GM18511 (cell line): ENCODE measurements at regions not wholly inside any gene's neighbourhood (a gene's known extent, or its start where the extent isn't known, plus 50 kb on each side); places are given as distances from the start of the nearest gene placed in this dataset.
"Not testable (repeated sequence)": the region's sequence is repeated elsewhere in the genome, so short reads cannot be mapped to it uniquely, and the experiment has no call there.

Experiments used
- ATAC-seq: cut with Tn5 transposase; IDR thresholded peaks from one replicate; pipeline ENCODE4 v1.9.1; 2021; ENCODE audit warnings: mild to moderate bottlenecking, moderate library complexity; ENCODE audit not compliant: unreplicated experiment

DNA sequence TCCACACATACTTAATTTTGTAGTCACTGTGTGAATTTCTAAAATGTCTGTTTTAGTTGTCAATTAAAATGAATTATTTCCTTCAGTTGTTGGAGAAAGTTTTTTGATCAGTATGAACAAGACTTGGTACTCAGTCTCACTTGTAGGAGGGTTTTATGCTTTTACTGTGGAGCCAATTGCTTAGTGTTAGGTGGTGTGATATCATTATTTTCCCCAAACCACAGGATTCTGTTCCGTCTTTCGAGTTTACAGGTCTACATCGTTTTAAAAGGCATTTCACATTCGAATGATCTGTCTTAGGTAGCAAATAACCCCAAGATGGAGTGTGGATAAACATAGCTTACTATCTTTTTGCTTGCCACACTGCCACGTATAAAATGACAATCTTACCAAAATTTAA, 803.1 kb downstream of the SATB2 start:
- ATAC-seq = no peak

DNA sequence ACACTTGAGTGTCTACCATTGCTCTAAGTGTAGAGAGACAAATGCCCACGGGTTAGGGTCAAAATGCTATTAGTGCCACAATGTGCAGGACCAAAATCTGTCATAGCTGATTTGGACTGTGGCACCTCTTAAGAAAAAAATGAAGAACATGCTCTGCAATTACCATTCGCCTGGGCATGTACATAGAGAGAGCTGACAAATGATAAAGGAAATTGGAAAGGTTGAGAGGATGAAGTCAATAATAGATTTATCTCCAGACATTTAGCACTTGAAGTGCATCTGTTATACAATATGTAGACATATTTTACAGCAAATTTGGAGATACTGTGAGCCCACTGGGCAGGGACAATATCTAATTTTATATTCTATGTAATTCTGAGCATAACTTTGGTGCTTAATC, 804.4 kb downstream of the SATB2 start:
- ATAC-seq = no peak

DNA sequence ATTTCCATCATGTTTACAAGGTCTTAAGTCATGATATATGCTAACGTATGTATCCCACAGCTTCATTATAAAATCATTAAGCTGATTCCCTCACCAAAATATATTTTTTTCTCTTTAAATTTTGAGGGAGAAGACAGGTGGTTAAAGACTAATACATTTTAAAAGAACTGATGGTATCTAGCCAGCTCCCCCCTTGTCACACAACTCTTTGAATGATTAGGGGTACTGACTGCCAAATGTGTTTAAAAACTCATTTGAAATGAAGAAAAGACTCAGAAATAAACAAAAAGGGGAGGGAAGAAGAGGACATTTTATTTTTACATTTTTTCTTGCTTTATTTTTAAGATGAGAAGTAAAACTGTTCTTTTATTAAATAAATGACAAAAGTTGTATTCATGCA, 805.3 kb downstream of the SATB2 start:
- ATAC-seq = no peak

DNA sequence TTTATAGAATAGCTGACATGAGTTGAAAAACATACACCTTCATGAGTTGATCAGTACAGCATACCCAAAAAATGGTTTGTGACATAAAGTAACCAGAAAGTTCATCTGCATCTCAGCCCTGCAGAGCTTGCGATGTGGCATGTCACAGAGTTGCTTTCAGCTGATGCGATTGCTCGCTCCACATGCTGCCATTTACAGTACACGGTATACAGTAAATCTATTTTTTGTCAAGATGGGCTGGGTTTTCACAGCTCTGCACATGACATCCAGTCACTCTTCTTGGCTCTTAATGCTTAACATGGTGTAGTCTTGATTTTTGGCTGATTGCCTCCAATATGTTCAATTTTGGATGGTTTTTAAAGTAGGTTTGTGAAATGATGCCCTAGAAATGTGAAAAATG, 811.9 kb downstream of the SATB2 start:
- ATAC-seq = no peak

DNA sequence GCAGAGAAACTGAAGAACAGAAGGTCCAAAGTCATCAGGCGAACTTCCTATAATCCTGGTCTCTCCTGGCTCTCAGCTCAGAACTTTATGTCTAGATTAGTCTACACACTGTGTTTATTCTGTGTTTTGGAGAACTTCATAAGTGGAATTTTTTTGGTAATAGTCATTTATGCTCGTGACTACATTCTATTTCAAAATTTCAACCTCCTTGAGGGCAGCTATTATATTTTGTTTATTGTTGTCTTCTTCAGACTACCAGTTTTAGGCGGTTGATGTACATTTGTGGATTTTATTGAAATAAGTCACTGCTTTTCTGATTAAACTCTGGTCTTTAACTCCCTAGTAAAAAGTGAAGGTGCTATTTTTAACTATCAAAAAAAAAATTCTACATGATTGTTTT, 816.6 kb downstream of the SATB2 start:
- no peak for ATAC-seq

DNA sequence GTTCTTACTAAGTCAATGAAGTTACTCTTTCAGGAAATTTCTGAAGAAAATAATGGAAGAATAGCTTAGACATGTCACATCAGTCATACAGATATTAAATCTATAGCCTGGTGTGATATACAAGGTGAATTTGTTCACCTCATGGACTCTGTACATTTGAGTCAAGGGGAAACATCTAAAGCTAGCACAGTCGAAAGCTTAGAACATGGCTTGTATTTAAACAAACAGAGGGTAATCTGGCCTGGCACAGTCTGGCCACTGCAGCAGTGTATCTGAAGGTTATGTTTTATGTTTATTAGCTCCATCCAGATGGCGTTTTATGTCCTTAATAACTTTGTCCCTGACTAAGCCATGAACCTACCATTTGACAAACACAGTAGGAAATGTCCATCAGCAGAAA, 817.3 kb downstream of the SATB2 start:
- no peak for ATAC-seq

DNA sequence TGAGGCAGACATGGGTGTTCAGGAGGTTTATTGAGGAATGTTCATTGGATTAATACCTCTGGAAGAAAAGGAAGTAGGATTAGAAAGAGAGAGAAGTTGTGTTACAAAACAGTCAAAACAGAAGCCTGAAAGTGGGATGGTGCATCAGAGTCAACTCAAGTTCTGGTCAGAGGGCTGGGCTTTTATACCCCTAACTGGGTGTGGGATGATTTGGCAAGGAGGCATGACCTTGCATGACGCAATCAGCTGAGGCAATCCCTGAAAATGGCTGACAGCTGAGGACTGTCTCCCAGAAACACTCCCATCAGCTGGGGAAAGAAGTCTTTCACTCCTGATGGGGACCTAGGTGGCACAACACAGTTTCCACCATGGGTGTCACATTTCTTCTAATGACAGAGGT, 818.2 kb downstream of the SATB2 start:
- no peak for ATAC-seq

DNA sequence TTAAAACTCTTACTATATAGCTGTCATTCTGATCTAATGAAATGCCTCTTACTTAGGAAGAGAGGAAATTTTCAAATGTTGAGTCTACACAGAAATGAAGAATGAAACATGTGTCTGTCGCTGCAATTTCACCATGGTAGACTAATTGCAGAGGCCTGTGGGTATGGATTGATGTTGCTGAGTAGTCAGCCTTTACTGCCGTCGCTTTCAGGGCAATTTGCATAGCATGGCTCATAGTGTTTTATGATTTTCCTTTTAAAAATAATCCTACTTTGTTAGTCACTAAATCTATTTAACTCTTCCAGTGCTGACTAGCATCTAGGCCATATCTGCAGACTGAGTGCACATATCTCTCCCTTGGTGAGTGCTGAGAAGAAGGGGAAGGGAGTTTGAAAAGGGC, 819.2 kb downstream of the SATB2 start:
- ATAC-seq = no peak

DNA sequence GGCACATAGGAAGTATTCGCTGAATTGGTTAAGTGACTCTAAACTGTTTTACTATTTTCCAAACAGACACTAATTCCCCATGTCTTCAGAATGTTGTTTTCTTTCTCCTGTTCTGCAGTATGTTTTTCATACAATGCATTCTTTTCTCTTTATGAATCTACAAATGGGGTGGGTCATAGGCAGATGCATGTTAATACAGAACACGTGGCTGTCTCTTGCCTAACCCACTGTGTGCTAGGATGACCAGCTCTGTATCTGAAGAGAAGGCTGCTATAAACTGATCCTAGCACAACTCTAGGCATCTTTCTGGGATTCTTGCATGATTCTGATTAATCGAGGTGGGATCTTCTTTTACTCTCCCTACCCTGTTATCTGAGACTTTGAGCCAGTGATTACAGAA, 826.0 kb downstream of the PLCL1 start:
- ATAC-seq = no peak

DNA sequence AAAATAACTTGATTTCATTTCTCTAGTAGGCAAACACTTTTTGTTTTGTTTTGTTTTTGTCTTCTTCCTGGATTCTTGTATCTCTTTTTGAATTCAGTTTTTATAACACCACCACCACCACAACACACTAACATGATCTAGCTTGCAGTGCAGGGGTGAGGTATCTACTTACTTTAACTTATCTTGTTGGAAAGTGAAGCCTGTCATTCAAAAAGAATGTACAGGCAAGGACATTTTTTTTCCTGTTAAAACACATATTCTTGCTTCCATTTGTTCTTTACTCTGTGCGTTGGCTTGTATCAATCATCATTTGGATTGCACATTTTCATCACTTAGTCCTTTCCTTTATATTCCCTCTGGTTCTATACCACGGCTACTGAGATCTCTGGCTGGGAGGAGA, 824.2 kb downstream of the PLCL1 start:
- ATAC-seq = no peak

DNA sequence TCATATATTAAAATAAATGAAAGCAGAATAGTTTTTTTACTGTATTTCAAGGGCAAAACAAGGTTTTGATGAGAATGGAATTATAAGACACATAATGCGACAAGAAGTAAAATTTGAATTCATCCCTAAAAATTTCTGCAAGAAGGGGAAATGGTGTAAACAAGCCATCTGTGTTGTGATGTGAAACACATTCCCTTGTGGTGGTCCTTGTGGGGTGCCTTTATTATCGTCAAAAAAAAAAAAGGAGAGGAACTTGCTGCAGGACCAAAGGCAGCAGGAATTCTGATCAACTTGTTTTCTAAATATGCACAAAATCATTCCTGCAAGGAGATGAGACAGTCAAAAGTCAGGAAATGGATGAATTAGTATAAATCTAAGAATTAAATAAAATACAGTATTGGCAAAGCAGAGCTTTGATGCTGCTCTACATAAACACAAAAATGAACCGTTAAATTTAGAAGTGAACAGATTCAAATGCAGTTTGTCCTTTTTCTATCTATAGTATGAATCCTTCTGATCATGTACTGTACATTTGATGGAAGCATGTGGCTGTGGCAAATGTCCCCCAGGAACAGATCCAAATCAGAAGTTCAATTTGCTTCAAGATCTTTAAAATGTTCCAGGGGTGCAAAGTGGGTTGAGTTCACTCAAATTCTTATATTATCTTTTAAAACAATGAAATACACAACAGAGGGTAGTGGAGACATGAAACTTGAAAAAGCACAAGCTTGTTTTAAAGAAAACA, 818.8 kb downstream of the PLCL1 start:
- no peak for ATAC-seq

DNA sequence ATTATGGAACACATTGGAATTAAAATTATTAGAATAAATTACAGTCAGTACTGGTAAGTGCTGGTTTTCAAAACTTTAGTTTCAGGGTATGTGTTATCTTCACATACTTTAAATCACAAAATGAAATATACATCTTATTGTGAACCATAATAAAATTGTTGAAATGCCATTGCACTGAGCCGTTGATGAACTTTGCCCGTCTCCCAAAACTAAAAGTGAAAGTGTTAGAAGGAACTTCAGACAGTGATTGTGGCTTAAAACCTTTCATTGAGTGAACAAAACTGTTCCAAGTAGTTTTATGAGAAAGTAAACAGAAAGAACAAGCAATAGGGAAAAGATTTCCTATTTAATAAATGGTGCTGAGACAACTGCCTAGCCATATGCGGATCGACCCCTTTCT, 811.6 kb downstream of the PLCL1 start:
- ATAC-seq = no peak

DNA sequence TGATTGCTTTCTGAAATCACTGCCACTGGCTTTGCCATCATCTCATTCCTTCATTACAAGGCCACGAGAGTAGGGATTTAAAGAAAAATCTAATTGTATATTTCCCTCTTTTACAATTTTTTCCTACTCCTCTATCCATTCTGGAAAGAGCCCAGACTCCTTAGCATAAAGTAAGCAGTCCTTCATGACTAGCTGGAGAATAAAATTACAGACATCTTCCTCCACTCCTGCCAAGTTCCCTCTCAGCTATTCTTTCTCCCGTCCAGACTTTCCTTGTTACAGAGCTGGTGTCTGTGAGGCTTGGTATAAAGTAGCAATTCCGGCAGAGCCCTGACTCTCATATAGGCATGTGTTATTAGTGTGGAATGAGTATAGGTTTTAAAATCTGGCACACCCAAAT, 806.8 kb downstream of the PLCL1 start:
- no peak for ATAC-seq

DNA sequence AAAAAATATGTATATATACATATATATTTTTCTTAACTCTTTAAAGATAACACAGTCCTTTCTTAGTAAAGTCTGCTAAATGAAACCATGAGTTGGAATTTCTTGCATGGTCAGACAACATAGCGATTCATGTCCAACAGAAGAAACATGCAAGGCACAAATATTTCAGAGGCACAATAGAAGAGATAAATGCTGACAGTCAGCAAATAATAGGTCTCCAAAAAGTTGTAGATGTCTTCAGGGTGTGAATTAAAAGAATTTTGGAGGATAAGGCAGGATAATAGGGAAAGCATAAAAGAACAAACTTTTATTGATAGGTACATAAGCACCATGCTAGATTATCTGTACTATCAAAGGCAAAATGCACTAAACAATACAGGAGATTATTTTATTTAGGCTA, 800.2 kb downstream of the PLCL1 start:
- ATAC-seq = no peak

DNA sequence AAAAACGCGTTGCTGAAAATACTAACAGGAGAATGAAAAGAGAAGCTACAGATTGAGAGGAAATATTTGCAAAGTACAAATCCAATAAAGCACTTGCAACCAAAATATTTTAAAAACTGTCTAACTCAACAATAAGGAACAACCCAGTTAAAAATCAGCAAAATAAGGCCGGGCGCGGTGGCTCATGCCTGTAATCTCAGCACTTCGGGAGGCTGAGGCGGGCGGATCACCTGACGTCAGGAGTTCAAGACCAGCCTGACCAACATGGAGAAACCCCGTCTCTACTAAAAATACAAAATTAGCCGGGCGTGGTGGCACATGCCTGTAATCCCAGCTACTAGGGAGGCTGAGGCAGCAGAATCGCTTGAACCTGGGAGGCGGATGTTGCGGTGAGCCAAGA, 798.6 kb downstream of the PLCL1 start:
- not testable (repeated sequence) for ATAC-seq

DNA sequence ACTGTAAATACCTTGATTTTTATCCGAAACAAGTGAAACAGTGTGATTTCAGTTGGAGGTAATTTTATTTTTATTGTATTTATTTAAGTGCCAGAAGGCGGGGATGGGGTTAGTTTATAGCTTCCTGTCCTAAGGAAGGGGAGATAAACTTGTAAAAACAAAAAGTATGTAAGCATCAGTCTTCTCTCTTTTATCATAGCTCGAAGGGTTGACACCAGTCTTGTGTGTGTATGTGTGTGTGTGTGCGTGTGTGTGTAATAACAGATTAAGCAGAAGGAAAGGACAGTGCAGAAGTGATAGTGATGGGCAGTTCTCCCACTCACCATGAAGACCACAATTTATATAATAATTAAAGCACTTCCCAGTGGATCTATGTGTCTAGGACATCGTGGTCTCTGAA, 793.3 kb downstream of the PLCL1 start:
- ATAC-seq = no peak

DNA sequence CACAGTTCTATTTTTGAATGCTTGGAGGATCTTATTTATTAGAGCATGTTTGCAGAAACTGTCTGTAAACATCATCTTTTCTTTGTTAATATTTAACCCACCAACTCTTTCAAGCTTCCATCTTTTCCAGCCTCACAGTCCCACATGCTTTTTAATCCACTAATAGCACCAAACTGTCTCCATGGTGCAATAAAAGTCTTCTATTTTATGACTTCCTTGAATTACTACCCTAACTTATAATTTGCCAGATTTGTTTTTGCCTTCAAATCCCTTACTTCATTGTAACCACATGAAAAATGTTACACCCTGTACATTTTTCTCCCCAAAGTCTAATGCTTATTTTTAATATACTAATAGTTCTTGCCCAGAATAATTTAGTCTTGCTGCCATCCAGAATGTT, 792.6 kb downstream of the PLCL1 start:
- no peak for ATAC-seq

DNA sequence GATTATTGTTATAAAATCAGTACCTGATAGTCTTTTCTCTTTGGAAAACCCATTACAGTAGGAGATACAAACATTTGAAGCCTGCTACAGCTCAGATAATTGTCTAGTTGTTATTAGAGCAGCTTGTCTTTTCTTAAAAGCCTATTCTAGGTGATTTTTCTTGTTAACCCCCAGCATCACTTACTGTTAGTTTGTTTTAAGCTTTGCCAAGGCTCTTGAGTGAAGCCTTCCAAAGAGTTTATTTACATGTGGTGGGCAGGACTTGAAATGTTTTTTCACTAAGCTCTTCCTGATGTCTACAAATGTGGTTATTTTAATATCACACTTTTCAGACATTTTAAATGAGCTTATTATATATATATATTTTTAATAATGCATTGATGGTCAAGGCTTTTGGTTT, 791.3 kb downstream of the PLCL1 start:
- no peak for ATAC-seq

DNA sequence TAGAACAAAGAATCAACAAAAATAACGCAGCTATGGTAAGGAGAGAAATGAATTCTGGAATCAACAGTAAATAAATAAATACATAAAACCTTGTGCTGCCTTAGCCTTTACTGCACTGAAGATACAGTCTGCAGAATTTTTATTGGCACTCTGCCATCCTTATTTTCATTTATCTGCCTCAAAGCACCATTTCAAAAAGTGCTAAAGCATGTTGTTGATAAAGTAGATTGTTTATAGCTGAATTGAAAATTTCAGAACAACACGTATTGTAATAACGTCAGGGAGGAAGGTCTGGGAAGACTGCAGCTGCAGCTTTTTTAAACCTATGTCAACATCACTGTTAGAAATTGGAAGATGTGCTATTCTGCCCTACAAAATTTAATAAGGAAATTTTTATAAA, 787.2 kb downstream of the PLCL1 start:
- ATAC-seq = no peak

DNA sequence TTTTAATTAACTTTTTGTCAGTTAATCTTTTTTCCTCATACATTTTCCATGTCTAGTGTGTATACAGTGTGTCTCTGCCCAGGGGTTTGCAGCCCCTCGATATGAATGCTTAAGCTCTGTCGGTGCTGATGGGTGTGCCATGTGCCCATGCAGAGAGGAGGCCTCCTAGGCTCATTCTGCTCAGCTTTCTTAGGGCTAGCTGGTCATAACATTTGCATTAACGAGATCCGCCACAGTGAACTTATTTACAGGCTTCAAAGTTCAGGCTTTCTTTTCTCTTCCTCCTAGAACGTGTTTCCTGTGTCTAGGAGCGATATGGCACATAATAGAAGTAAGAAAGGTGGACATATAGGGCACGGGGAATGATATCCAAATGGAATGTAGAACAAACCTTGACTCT, 783.3 kb downstream of the PLCL1 start:
- ATAC-seq = no peak

DNA sequence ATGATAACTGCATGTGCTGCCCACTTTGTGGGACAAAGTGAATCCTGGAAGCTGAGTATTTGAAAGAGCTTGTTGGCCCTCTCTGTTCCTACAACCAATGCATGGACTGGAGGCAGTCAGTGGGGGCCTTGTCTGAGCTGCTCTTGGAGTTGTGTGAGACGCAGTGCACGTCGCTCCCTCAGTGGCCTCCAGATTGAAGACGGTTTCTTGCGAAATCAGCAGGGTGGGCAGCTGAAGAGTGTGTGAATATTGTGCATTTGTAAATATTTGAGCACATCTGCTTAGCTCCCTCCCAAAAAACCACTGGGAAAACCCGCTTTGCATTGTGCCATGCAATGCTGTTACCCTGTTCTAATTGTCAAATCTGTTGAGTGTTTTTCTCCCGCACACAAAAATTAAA, 782.8 kb downstream of the PLCL1 start:
- no peak for ATAC-seq

DNA sequence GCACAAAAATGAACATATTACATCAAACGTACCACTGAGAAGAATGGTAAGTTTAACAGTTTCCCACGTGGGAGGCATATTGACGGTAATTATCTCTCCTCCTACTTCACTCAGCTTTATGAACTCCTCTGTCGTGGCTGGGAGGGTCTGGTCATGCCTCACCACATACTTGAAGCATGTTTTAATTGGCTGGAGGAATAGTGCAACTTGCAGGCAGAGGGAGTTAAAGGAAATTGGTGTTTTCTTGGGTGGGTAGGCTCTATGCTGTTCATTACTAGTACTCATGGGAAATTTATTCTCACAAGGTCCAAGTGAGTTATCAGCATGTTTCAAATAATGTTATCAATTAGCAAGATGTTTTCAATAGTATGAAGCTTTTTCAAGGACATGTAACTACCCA, 767.0 kb downstream of the PLCL1 start:
- ATAC-seq = no peak

DNA sequence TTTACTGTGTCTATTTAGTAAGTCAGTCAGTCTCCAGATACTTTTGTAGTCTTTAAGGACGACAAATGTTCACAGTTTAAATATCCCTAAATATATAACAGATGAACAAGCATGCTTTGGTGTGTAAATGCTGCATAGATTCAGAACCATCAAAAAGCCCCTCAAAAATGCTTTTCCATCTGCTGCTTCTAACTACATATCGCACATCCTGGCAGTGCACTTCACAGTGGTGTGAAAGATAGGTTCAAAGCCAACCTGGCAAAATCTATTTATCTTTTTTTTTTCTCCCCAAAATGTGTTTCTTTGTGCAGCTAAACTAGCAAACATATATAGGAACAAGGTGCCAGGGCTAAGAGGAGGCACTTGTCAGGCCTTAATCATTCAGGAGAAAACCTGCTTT, 753.8 kb downstream of the PLCL1 start:
- ATAC-seq = no peak
